ENCODE measurements at regions not wholly inside any gene's neighbourhood (a gene's known extent, or its start where the extent isn't known, plus 50 kb on each side); places are given as distances from the start of the nearest gene placed in this dataset.
"Not testable (repeated sequence)": the region's sequence is repeated elsewhere in the genome, so short reads cannot be mapped to it uniquely, and the experiment has no call there.

DNA sequence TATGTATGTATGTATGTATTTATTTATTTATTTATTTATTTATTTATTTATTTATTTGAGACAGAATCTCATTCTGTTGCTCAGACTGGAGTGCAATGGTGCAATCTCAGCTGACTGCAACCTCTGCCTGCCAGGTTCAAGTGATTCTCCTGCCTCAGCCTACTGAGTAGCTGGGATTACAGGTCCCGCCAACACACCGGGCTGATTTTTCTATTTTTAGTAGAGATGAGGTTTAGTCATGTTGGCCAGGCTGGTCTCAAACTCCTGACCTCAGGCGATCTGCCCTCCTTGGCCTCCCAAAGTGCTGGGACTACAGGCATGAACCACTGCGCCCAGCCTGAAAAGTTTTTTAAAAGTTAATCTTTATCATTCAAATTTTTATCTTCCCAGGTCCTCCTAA is 532.9 kb upstream of the SMIM21 start:
- TF ChIP-seq, protein P1, sequence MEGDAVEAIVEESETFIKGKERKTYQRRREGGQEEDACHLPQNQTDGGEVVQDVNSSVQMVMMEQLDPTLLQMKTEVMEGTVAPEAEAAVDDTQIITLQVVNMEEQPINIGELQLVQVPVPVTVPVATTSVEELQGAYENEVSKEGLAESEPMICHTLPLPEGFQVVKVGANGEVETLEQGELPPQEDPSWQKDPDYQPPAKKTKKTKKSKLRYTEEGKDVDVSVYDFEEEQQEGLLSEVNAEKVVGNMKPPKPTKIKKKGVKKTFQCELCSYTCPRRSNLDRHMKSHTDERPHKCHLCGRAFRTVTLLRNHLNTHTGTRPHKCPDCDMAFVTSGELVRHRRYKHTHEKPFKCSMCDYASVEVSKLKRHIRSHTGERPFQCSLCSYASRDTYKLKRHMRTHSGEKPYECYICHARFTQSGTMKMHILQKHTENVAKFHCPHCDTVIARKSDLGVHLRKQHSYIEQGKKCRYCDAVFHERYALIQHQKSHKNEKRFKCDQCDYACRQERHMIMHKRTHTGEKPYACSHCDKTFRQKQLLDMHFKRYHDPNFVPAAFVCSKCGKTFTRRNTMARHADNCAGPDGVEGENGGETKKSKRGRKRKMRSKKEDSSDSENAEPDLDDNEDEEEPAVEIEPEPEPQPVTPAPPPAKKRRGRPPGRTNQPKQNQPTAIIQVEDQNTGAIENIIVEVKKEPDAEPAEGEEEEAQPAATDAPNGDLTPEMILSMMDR (IDR thresholded peaks at IDR 0.05; ENCODE audit: insufficient read depth, low read length), result not testable (repeated sequence)
- not testable (repeated sequence) for TF ChIP-seq GABPA, POLR2AphosphoS5 (IDR thresholded peaks at IDR 0.05; ENCODE audit: low read depth)

All from HL-60 (cell line).